Mesenchymal stem cell (in vitro differentiated cells and primary cell): ENCODE measurements at regions not wholly inside any gene's neighbourhood (a gene's known extent, or its start where the extent isn't known, plus 50 kb on each side); places are given as distances from the start of the nearest gene placed in this dataset.

Experiments
- DNase-seq: peaks from one replicate; pipeline ENCODE4 v3.0.0-alpha.2; 2013
- H2AFZ ChIP-seq: one replicate; pipeline ENCODE4 v1.6.1; 2013; ENCODE audit warnings: low read depth, mild to moderate bottlenecking, control low read depth, inconsistent platforms, low read length, moderate library complexity
- H2AK5ac ChIP-seq: 2 replicates; pipeline ENCODE4 v1.6.1; 2013; ENCODE audit warnings: low read length, moderate library complexity, mild to moderate bottlenecking, inconsistent platforms; ENCODE audit not compliant: severe bottlenecking
- H2BK120ac ChIP-seq: one replicate; pipeline ENCODE4 v1.6.1; 2013; ENCODE audit warnings: low read depth, mild to moderate bottlenecking, inconsistent platforms, low read length, moderate library complexity
- H2BK12ac ChIP-seq, 2 experiments: one replicate each; pipeline ENCODE4 v1.6.1; 2013; ENCODE audit warnings: inconsistent platforms in 2 of 2, low read length in 2 of 2, mild to moderate bottlenecking in 2 of 2, moderate library complexity in 2 of 2, control low read depth in 1 of 2
- H2BK15ac ChIP-seq: one replicate; pipeline ENCODE4 v1.6.1; 2013; ENCODE audit warnings: mild to moderate bottlenecking, low read depth, inconsistent platforms; ENCODE audit not compliant: poor library complexity, severe bottlenecking
- H2BK5ac ChIP-seq: 2 replicates; pipeline ENCODE4 v1.6.1; 2013; ENCODE audit warnings: low read depth, mild to moderate bottlenecking, low read length, control low read depth, inconsistent platforms; ENCODE audit not compliant: poor library complexity, severe bottlenecking
- H3K14ac ChIP-seq, 2 experiments: one replicate each; pipeline ENCODE4 v1.6.1; 2013; ENCODE audit warnings: inconsistent platforms in 2 of 2, low read length in 2 of 2, control low read depth in 1 of 2, mild to moderate bottlenecking in 1 of 2, moderate library complexity in 1 of 2
- H3K18ac ChIP-seq, 2 experiments: one replicate each; pipeline ENCODE4 v1.6.1; 2013; ENCODE audit warnings: inconsistent platforms in 2 of 2, low read length in 2 of 2, control low read depth in 1 of 2, low read depth in 1 of 2, mild to moderate bottlenecking in 1 of 2
- H3K23ac ChIP-seq, 2 experiments: one replicate each; pipeline ENCODE4 v1.6.1; 2013; ENCODE audit warnings: inconsistent platforms in 2 of 2, low read length in 2 of 2, mild to moderate bottlenecking in 2 of 2, moderate library complexity in 2 of 2, control low read depth in 1 of 2
- H3K27ac ChIP-seq: 2 replicates; pipeline ENCODE4 v1.5.1; 2013; ENCODE audit warnings: mild to moderate bottlenecking, moderate library complexity, low read length, control low read depth, inconsistent platforms; ENCODE audit not compliant: poor library complexity, severe bottlenecking
- H3K27me3 ChIP-seq, 2 experiments: 2 replicates each; pipeline versions ENCODE4 v1.6.1 to v1.7.0; 2013; ENCODE audit warnings: low read length in 2 of 2, mild to moderate bottlenecking in 2 of 2, moderate library complexity in 2 of 2, control low read depth in 1 of 2, inconsistent platforms in 1 of 2; ENCODE audit not compliant: control insufficient read depth in 1 of 2, insufficient read depth in 1 of 2
- H3K36me3 ChIP-seq, 2 experiments: 2 replicates each; pipeline versions ENCODE4 v1.6.1 to v1.7.0; 2013; ENCODE audit warnings: low read length in 2 of 2, control low read depth in 1 of 2, inconsistent platforms in 1 of 2, low read depth in 1 of 2, mild to moderate bottlenecking in 1 of 2; ENCODE audit not compliant: insufficient read depth in 2 of 2, control insufficient read depth in 1 of 2
- H3K4ac ChIP-seq, 2 experiments: one replicate each; pipeline ENCODE4 v1.6.1; 2013; ENCODE audit warnings: inconsistent platforms in 2 of 2, low read length in 2 of 2, mild to moderate bottlenecking in 2 of 2, moderate library complexity in 2 of 2, control low read depth in 1 of 2, low read depth in 1 of 2
- H3K4me1 ChIP-seq: 2 replicates; pipeline ENCODE4 v1.6.1; 2013; ENCODE audit warnings: low read depth, low read length, control low read depth; ENCODE audit not compliant: control insufficient read depth, insufficient read depth
- H3K4me2 ChIP-seq: 2 replicates; pipeline ENCODE4 v1.6.1; 2013; ENCODE audit warnings: low read length, mild to moderate bottlenecking, inconsistent platforms; ENCODE audit not compliant: poor library complexity, severe bottlenecking
- H3K4me3 ChIP-seq, 2 experiments: 2 replicates each; pipeline versions ENCODE4 v1.5.1 to v1.7.0; 2013; ENCODE audit warnings: low read length in 2 of 2, mild to moderate bottlenecking in 2 of 2, control low read depth in 1 of 2, low read depth in 1 of 2; ENCODE audit not compliant: insufficient read depth in 1 of 2
- H3K79me1 ChIP-seq: replicated peaks from 2 replicates; pipeline ENCODE4 v1.6.1; 2013; ENCODE audit warnings: mild to moderate bottlenecking, control low read depth, low read length, inconsistent platforms; ENCODE audit not compliant: poor library complexity, severe bottlenecking
- H3K9ac ChIP-seq: 2 replicates; pipeline ENCODE4 v1.7.0; 2013; ENCODE audit warnings: mild to moderate bottlenecking, low read length, moderate library complexity
- H3K9me3 ChIP-seq: 2 replicates; pipeline ENCODE4 v1.7.0; 2013; ENCODE audit warnings: mild to moderate bottlenecking, low read length; ENCODE audit not compliant: control insufficient read depth
- H4K8ac ChIP-seq: one replicate; pipeline ENCODE4 v1.6.1; 2013; ENCODE audit warnings: inconsistent platforms, mild to moderate bottlenecking, low read length, moderate library complexity
- H4K91ac ChIP-seq: one replicate; pipeline ENCODE4 v1.6.1; 2013; ENCODE audit warnings: mild to moderate bottlenecking, low read length, inconsistent platforms
- WGBS: methylation state at CpG from one replicate; pipeline ENCODE4 v1.1.7; 2013; ENCODE audit warnings: mixed read lengths; 5-methylcytosine and 5-hydroxymethylcytosine counted together

DNA sequence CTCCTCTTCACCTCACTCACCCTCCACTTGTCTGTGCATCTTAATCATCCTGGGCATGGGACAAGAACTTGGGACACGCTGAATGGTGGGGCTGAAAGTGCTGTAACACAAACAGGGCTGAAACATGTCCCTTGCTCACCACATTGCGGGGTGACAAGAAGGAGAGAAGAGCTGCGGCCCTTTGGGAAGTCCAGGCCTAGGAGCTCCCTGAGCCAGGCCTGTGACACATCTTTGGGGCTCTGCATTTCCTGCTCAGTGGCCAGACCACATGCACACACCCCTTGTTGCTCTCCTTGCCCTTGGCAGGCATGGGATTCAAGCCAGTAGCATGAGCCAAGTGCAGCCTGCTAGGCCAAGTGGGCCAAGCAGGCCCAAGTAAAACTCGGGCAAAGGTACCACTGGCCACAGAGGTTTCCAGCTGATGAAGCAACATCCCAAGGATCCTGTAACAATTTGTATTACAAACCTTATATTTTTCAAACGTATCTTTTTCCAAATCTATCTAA is 1384.3 kb upstream of the PCDH20 start:
- no peaks in the 10 kb centered on the region for H3K27me3 ChIP-seq
- H3K4ac ChIP-seq, result no peak overlapping the region
- no peak overlapping the region for H2BK5ac ChIP-seq
- H3K9ac ChIP-seq, result no peak overlapping the region
- H3K79me1 ChIP-seq, result no peaks in the 10 kb centered on the region
- peaks cover 2% of the 10 kb centered on the region for H3K4me1 ChIP-seq
- no peak overlapping the region for H3K27ac ChIP-seq
- H4K91ac ChIP-seq, result no peak overlapping the region
- H3K14ac ChIP-seq, result no peak overlapping the region
- H3K36me3 ChIP-seq, result no peaks in the 10 kb centered on the region
- no peak overlapping the region for H3K4me2 ChIP-seq
- no peak overlapping the region for H3K23ac ChIP-seq
- DNase-seq, result no peak
- no peak overlapping the region for H2AK5ac ChIP-seq
- no peak overlapping the region for H4K8ac ChIP-seq
- H2BK15ac ChIP-seq, result no peak overlapping the region
- 81% methylated on average over 4 of the region's 5 CpGs for WGBS
- no peak overlapping the region for H2BK12ac ChIP-seq
- H3K18ac ChIP-seq, result no peak overlapping the region
- H3K4me3 ChIP-seq, result no peak overlapping the region
- no peak overlapping the region for H2AFZ ChIP-seq
- H3K9me3 ChIP-seq, result no peaks in the 10 kb centered on the region
- no peak overlapping the region for H2BK120ac ChIP-seq

DNA sequence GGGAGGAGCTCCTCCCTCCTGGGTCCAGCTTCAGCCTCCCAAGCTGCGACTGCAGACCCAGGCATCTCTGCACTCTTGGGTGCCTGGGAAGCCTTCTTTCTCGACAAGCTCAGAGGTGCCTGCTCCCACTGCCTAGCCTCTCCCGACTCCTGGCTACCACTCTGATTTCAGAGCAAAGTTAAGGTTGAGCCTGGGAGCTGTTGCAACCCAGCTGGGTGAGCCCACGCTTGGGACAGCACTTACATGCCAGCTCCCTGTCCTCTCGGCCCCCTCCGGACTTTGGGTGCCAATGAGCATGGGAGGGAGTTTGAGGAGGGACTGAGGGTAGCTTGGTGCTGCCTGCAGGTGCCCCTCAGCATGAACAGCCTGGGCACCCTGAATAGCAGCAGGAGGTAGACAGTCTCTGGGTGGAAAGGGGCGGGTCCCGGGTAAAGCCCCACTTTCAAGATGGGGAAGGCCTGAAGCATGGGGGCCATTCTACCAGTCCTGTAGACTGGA is 1383.4 kb upstream of the PCDH20 start:
- Histone ChIP-seq H2BK120ac (peak overlapping the region; percentile 19), H2AK5ac (no peak overlapping the region)

DNA sequence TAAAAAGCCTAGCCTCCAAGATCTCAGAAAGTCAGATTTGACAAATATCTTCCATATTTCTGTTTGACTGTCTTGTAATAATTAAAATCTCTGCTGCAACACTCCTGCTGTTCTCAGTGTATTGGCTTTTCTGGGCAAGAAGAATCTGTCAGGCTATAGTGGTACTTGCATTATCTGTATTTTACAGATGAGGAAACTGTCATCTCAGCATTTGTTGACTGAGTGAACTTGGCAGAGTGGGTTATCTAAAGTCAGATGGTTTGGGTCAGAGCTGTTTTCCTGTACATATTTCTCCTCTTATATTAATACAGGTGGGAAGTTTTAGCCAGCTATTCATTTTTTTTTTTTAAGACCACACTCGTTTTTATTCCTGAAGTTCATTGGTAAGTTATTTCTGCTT is 1378.2 kb upstream of the PCDH20 start:
- no CpG with 5 or more reads among the region's 1 CpG for WGBS
- H4K8ac ChIP-seq, result no peak overlapping the region

More for the DNA sequence above, 1383.4 kb upstream of the PCDH20 start:
- H2AFZ ChIP-seq, result no peak overlapping the region
- no peak overlapping the region for H3K14ac ChIP-seq
- H3K4me2 ChIP-seq, result no peak overlapping the region
- no peaks in the 10 kb centered on the region for H3K79me1 ChIP-seq
- no peak for DNase-seq
- H3K36me3 ChIP-seq, result no peaks in the 10 kb centered on the region
- H3K4me1 ChIP-seq, result peaks cover 2% of the 10 kb centered on the region
- no peak overlapping the region for H2BK12ac ChIP-seq
- peak overlapping the region in 1 of 2 experiments; percentile 16 for H3K4me3 ChIP-seq
- no peak overlapping the region for H3K23ac ChIP-seq
- no peak overlapping the region for H2BK5ac ChIP-seq
- H2BK15ac ChIP-seq, result no peak overlapping the region
- no peak overlapping the region for H3K9ac ChIP-seq
- no peaks in the 10 kb centered on the region for H3K27me3 ChIP-seq
- WGBS, result 89% methylated on average over 8 of the region's 8 CpGs
- no peak overlapping the region for H3K18ac ChIP-seq
- H3K27ac ChIP-seq, result no peak overlapping the region
- no peaks in the 10 kb centered on the region for H3K9me3 ChIP-seq
- H3K4ac ChIP-seq, result no peak overlapping the region
- H4K8ac ChIP-seq, result peak overlapping the region; percentile 15
- no peak overlapping the region for H4K91ac ChIP-seq

DNA sequence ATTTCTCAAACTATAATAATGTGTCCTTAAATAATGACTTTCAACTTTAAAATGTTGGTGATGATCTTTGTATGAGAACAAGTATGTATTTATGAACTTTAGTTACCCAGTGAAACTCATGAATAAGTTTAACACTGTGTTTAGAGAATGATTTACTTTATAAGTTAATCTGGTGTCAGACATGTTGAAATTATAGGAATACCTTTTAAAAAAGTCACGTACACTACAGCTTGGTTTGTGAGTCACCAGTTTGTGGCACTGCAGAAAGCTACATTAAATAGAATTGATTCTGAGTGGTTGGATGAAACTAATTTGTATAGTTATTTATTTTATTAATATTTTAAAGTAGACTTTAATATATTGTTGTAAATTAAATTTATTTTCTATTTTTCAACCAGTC is 1366.2 kb upstream of the PCDH20 start:
- Histone ChIP-seq H4K8ac (no peak overlapping the region), H4K91ac (no peak overlapping the region), H2AFZ (no peak overlapping the region), H3K4me1 (no peaks in the 10 kb centered on the region), H2BK15ac (no peak overlapping the region), H3K4ac (no peak overlapping the region), H2BK120ac (no peak overlapping the region), H2BK5ac (no peak overlapping the region), H3K27me3 (no peaks in the 10 kb centered on the region), H2BK12ac (no peak overlapping the region), H3K23ac (no peak overlapping the region), H3K79me1 (no peaks in the 10 kb centered on the region), H3K4me2 (no peak overlapping the region), H3K9ac (no peak overlapping the region), H3K18ac (no peak overlapping the region), H3K9me3 (no peaks in the 10 kb centered on the region), H3K27ac (no peak overlapping the region), H3K4me3 (no peak overlapping the region), H3K36me3 (no peaks in the 10 kb centered on the region), H2AK5ac (no peak overlapping the region), H3K14ac (no peak overlapping the region)
- WGBS, result 75% methylated on average over 1 of the region's 1 CpG
- DNase-seq, result no peak

More for the DNA sequence above, 1378.2 kb upstream of the PCDH20 start:
- no peak overlapping the region for H2AK5ac ChIP-seq
- H2BK12ac ChIP-seq, result no peak overlapping the region
- no peak overlapping the region for H2BK15ac ChIP-seq
- H2BK5ac ChIP-seq, result no peak overlapping the region
- H3K36me3 ChIP-seq, result no peaks in the 10 kb centered on the region
- H3K23ac ChIP-seq, result no peak overlapping the region
- no peak overlapping the region for H3K4me2 ChIP-seq
- H3K79me1 ChIP-seq, result no peaks in the 10 kb centered on the region
- H3K4me1 ChIP-seq, result peaks cover 1% of the 10 kb centered on the region
- H3K4me3 ChIP-seq, result no peak overlapping the region
- no peak overlapping the region for H4K91ac ChIP-seq
- H3K27ac ChIP-seq, result no peak overlapping the region
- no peaks in the 10 kb centered on the region for H3K9me3 ChIP-seq
- no peak overlapping the region for H2AFZ ChIP-seq
- H2BK120ac ChIP-seq, result no peak overlapping the region
- no peak overlapping the region for H3K4ac ChIP-seq
- no peak overlapping the region for H3K14ac ChIP-seq
- no peaks in the 10 kb centered on the region for H3K27me3 ChIP-seq
- H3K18ac ChIP-seq, result no peak overlapping the region
- no peak overlapping the region for H3K9ac ChIP-seq
- no peak for DNase-seq
